CD4-positive, alpha-beta T cell (primary cell): ENCODE measurements at regions not wholly inside any gene's neighbourhood (a gene's known extent, or its start where the extent isn't known, plus 50 kb on each side); places are given as distances from the start of the nearest gene placed in this dataset.
A peak's percentile ranks its signal among the peaks of the same experiment; 100 is the strongest.

Source experiments
- ATAC-seq: fragments of 200-7000 bp; cut with Tn5 transposase; one replicate; pipeline ENCODE4 v1.10.0; 2022; ENCODE audit warnings: mild to moderate bottlenecking; ENCODE audit not compliant: poor library complexity
- CTCF ChIA-PET: fragments of 350-600 bp; sonication (Branson Sonifier 250); formaldehyde crosslinking; loops from one replicate; lab custom pipeline; 2021; ENCODE audit warnings: antibody characterized with exemption, inconsistent platforms; lab: Charles Lee
- POLR2A ChIA-PET: fragments of 350-600 bp; sonication (Branson Sonifier 250); formaldehyde crosslinking; loops from one replicate; lab custom pipeline; 2021; ENCODE audit warnings: antibody characterized with exemption, inconsistent platforms; lab: Charles Lee
- DNase-seq, 14 experiments: peaks; one replicate each; pipeline ENCODE4 v3.0.0-alpha.2; 2013 to 2020; ENCODE audit warnings: mixed read lengths in 2 of 14
- H3K27ac ChIP-seq, 2 donors: one replicate each; pipeline versions ENCODE4 v1.5.1 to v1.7.0; 2013; ENCODE audit warnings: low read length in 2 of 2, low read depth in 1 of 2, mild to moderate bottlenecking in 1 of 2
- H3K27me3 ChIP-seq, 2 experiments: 1 replicate in 1 of 2; 2 replicates in 1 of 2; pipeline versions ENCODE4 v1.6.1 to v1.7.0; 2013; ENCODE audit warnings: low read length in 2 of 2, control low read depth in 1 of 2, mild to moderate bottlenecking in 1 of 2, moderate library complexity in 1 of 2; ENCODE audit not compliant: insufficient read depth in 2 of 2, control insufficient read depth in 1 of 2
- H3K36me3 ChIP-seq: one replicate; pipeline ENCODE4 v1.6.1; 2013; ENCODE audit warnings: low read length, control low read depth; ENCODE audit not compliant: insufficient read depth
- H3K4me1 ChIP-seq: one replicate; pipeline ENCODE4 v1.6.1; 2013; ENCODE audit warnings: low read length, control low read depth; ENCODE audit not compliant: insufficient read depth
- H3K4me3 ChIP-seq: one replicate; pipeline ENCODE4 v1.5.1; 2013; ENCODE audit warnings: mild to moderate bottlenecking, low read length, moderate library complexity
- H3K9me3 ChIP-seq, 2 experiments: 1 replicate in 1 of 2; 2 replicates in 1 of 2; pipeline versions ENCODE4 v1.6.1 to v1.7.0; 2013; ENCODE audit warnings: low read length in 2 of 2, mild to moderate bottlenecking in 2 of 2, control low read depth in 1 of 2, moderate library complexity in 1 of 2; ENCODE audit not compliant: control insufficient read depth in 1 of 2, insufficient read depth in 1 of 2
- H3K27ac Mint-ChIP-seq: one replicate; pipeline ENCODE4 v1.8.0; 2020; ENCODE audit warnings: mixed read lengths
- H3K27me3 Mint-ChIP-seq: one replicate; pipeline ENCODE4 v1.8.0; 2021; ENCODE audit warnings: mixed read lengths
- H3K36me3 Mint-ChIP-seq: one replicate; pipeline ENCODE4 v1.8.0; 2021; ENCODE audit warnings: low read depth, mixed read lengths
- H3K4me1 Mint-ChIP-seq: one replicate; pipeline ENCODE4 v1.8.0; 2021; ENCODE audit warnings: low read depth, mixed read lengths
- H3K4me3 Mint-ChIP-seq: one replicate; pipeline ENCODE4 v1.8.0; 2020; ENCODE audit warnings: mild to moderate bottlenecking, mixed read lengths
- H3K9me3 Mint-ChIP-seq: one replicate; pipeline ENCODE4 v1.8.0; 2020; ENCODE audit warnings: mixed read lengths
- CTCF ChIP-seq: fragments of 200-600 bp; IDR thresholded peaks from one replicate; pipeline ENCODE4 v1.8.0; 2022; ENCODE audit warnings: antibody characterized with exemption, mild to moderate bottlenecking
- intact Hi-C, 2 experiments: fragments of 100-400 bp; cut with DNase I in 1 of 2; cut with micrococcal nuclease in 1 of 2; formaldehyde crosslinking; loops; one replicate each; pipeline versions ENCODE4 v1.15.1 to v1.9.0; 2023 to 2025; cut with DNase I, micrococcal nuclease

- H3K4me1 Mint-ChIP-seq: no peaks in the 10 kb centered on the region
- no peak for ATAC-seq
- H3K9me3 Mint-ChIP-seq: peaks cover 8% of the 10 kb centered on the region
- H3K27me3 Mint-ChIP-seq: no peaks in the 10 kb centered on the region
- H3K27me3 ChIP-seq: no peaks in the 10 kb centered on the region
- POLR2A ChIA-PET: interaction anchor here (0.6 kb wide), 1 partner anchor 91 kb away, joined by 3 read pairs; no protein-coding TSS in a partner anchor
- H3K4me3 ChIP-seq: no peak overlapping the region
- H3K36me3 ChIP-seq: no peaks in the 10 kb centered on the region
- DNase-seq: no peak
- H3K27ac ChIP-seq: no peak overlapping the region
- no peak overlapping the region for H3K27ac Mint-ChIP-seq
- no peak overlapping the region for H3K4me3 Mint-ChIP-seq
- H3K9me3 ChIP-seq: no peaks in the 10 kb centered on the region
- intact Hi-C loops: no loop called here
- CTCF ChIA-PET: interaction anchor here (0.6 kb wide), 1 partner anchor 1191 kb away, joined by 3 read pairs; no protein-coding TSS in a partner anchor
- no peaks in the 10 kb centered on the region for H3K36me3 Mint-ChIP-seq
- TF ChIP-seq CTCF: no peak
- no peaks in the 10 kb centered on the region for H3K4me1 ChIP-seq
These were observed 354.4 kb upstream of the CDH19 start for GRCh38 chr18:66958309-66958708.

- Mint-ChIP-seq H3K4me3 (no peak overlapping the region), H3K9me3 (peaks cover 7% of the 10 kb centered on the region), H3K36me3 (no peaks in the 10 kb centered on the region), H3K27me3 (no peaks in the 10 kb centered on the region), H3K4me1 (no peaks in the 10 kb centered on the region), H3K27ac (no peak overlapping the region)
- H3K27ac ChIP-seq: no peak overlapping the region
- no peak for TF ChIP-seq CTCF
- CTCF ChIA-PET: no interaction called here
- H3K9me3 ChIP-seq: peaks cover 0 to 9% of the 10 kb centered on the region in 2 experiments
- intact Hi-C loops: no loop called here
- no peaks in the 10 kb centered on the region for H3K27me3 ChIP-seq
- no peak overlapping the region for H3K4me3 ChIP-seq
- H3K4me1 ChIP-seq: no peaks in the 10 kb centered on the region
- H3K36me3 ChIP-seq: no peaks in the 10 kb centered on the region
- no peak for ATAC-seq
- POLR2A ChIA-PET: no interaction called here
- DNase-seq: no peak
These were observed 347.9 kb upstream of the CDH19 start for GRCh38 chr18:66951750-66952149.

GRCh38 chr18:66949419-66949818 is 345.5 kb upstream of the CDH19 start:
- Mint-ChIP-seq H3K4me1 (no peaks in the 10 kb centered on the region), H3K9me3 (peaks cover 6% of the 10 kb centered on the region), H3K4me3 (no peak overlapping the region), H3K27me3 (no peaks in the 10 kb centered on the region), H3K27ac (no peak overlapping the region), H3K36me3 (no peaks in the 10 kb centered on the region)
- Histone ChIP-seq H3K4me3 (no peak overlapping the region), H3K27ac (no peak overlapping the region), H3K4me1 (no peaks in the 10 kb centered on the region), H3K27me3 (no peaks in the 10 kb centered on the region), H3K36me3 (no peaks in the 10 kb centered on the region), H3K9me3 (peaks cover 0 to 9% of the 10 kb centered on the region in 2 experiments)
- peak in 1 of 14 experiments; percentile 5 for DNase-seq
- intact Hi-C loops: no loop called here
- ChIA-PET CTCF (no interaction called here), POLR2A (no interaction called here)
- ATAC-seq: no peak
- TF ChIP-seq CTCF: no peak
